ENCODE measurements at regions not wholly inside any gene's neighbourhood (a gene's known extent, or its start where the extent isn't known, plus 50 kb on each side); places are given as distances from the start of the nearest gene placed in this dataset.
"Not testable (repeated sequence)": the region's sequence is repeated elsewhere in the genome, so short reads cannot be mapped to it uniquely, and the experiment has no call there.

- WGBS, result 63% methylated on average over 11 of the region's 11 CpGs
- no peaks in the 10 kb centered on the region for H3K9me3 ChIP-seq (ENCODE audit: control insufficient read depth in 4 of 4, low read length in 3 of 4)
- no peak overlapping the region for H3K27ac ChIP-seq (ENCODE audit: low read depth in 1 of 2, low read length in 2 of 2)
- H3K36me3 ChIP-seq (ENCODE audit: control insufficient read depth in 4 of 4, insufficient read depth in 3 of 4, low read depth in 1 of 4, low read length in 3 of 4), result no peaks in the 10 kb centered on the region
- H3K4me3 ChIP-seq (ENCODE audit: low read depth in 1 of 3, low read length in 3 of 3), result no peak overlapping the region
- no peaks in the 10 kb centered on the region for H3K27me3 ChIP-seq (ENCODE audit: control insufficient read depth in 4 of 4, insufficient read depth in 4 of 4, low read length in 3 of 4)
- no peaks in the 10 kb centered on the region for H3K4me1 ChIP-seq (ENCODE audit: control insufficient read depth in 4 of 4, insufficient read depth in 4 of 4, low read length in 3 of 4)
- no peak for TF ChIP-seq YY1 (IDR thresholded peaks at IDR 0.05)
- no peak for TF ChIP-seq TAF1 (conservative IDR thresholded peaks at IDR 0.05)
- peak; percentile 7 for TF ChIP-seq SP1 (IDR thresholded peaks at IDR 0.05)
- no peak for TF ChIP-seq RAD21 (IDR thresholded peaks at IDR 0.05)
- TF ChIP-seq FOXA2 (IDR thresholded peaks at IDR 0.05), result no peak
- peak; percentile 25 for TF ChIP-seq NR2F2 (IDR thresholded peaks at IDR 0.05)
- TF ChIP-seq CTCF (IDR thresholded peaks at IDR 0.05; ENCODE audit: low read depth, low read length, missing input control), result no peak
- peak; percentile 44 to 47 for TF ChIP-seq RXRA (IDR thresholded peaks at IDR 0.05)
- DNase-seq (ENCODE audit: low spot score), result no peak
- no peak overlapping the region for H3K9ac ChIP-seq (ENCODE audit: low read depth in 1 of 2, low read length in 2 of 2)
Observed at GRCh38 chr6:21753241-21754108, 159.9 kb downstream of the SOX4 start.

- no peaks in the 10 kb centered on the region for H3K9me3 ChIP-seq (ENCODE audit: control insufficient read depth in 4 of 4, low read length in 3 of 4)
Observed at GRCh38 chr6:21754891-21755290, 161.3 kb downstream of the SOX4 start.

DNA sequence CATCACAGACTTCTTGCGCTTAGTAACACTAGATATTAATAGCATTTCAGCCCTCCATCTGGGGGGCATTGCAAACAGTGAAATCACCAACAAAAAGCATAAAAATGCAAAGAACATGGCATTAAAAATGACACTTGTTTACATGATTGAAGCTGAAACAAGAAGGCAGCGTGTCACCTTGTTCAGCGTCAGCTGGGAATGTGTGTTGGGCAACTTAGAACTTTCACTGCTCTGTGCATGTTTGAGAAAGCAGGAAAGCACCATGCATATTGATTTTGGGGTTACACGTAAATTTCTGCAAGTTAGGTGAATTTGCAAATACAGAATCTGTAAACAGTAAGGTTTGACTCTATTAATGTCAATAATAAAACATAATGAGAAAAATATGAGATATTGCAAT is 162.9 kb downstream of the SOX4 start:
- no peak overlapping the region for H3K27ac ChIP-seq (ENCODE audit: low read depth in 1 of 2, low read length in 2 of 2)
- no peaks in the 10 kb centered on the region for H3K9me3 ChIP-seq (ENCODE audit: control insufficient read depth in 4 of 4, low read length in 3 of 4)
- WGBS, result 48% methylated on average over 4 of the region's 4 CpGs
- no peaks in the 10 kb centered on the region for H3K36me3 ChIP-seq (ENCODE audit: control insufficient read depth in 4 of 4, insufficient read depth in 3 of 4, low read depth in 1 of 4, low read length in 3 of 4)
- no peak overlapping the region for H3K4me3 ChIP-seq (ENCODE audit: low read depth in 1 of 3, low read length in 3 of 3)
- no peak for DNase-seq (ENCODE audit: low spot score)
- H3K4me1 ChIP-seq (ENCODE audit: control insufficient read depth in 4 of 4, insufficient read depth in 4 of 4, low read length in 3 of 4), result no peaks in the 10 kb centered on the region
- H3K27me3 ChIP-seq (ENCODE audit: control insufficient read depth in 4 of 4, insufficient read depth in 4 of 4, low read length in 3 of 4), result no peaks in the 10 kb centered on the region
- peak in 1 of 2 donors; percentile 13 for TF ChIP-seq RXRA (IDR thresholded peaks at IDR 0.05)
- no peak for TF ChIP-seq FOXA1 (IDR thresholded peaks at IDR 0.05)
- no peak overlapping the region for H3K9ac ChIP-seq (ENCODE audit: low read depth in 1 of 2, low read length in 2 of 2)

More at GRCh38 chr6:21754891-21755290, 161.3 kb downstream of the SOX4 start:
- no peak overlapping the region for H3K9ac ChIP-seq (ENCODE audit: low read depth in 1 of 2, low read length in 2 of 2)
- H3K4me1 ChIP-seq (ENCODE audit: control insufficient read depth in 4 of 4, insufficient read depth in 4 of 4, low read length in 3 of 4), result no peaks in the 10 kb centered on the region
- no peak overlapping the region for H3K27ac ChIP-seq (ENCODE audit: low read depth in 1 of 2, low read length in 2 of 2)
- no peak for TF ChIP-seq HNF4A (conservative IDR thresholded peaks at IDR 0.05)
- TF ChIP-seq CTCF (IDR thresholded peaks at IDR 0.05; ENCODE audit: low read depth, low read length, missing input control), result no peak
- no peak for DNase-seq (ENCODE audit: low spot score)
- no peaks in the 10 kb centered on the region for H3K27me3 ChIP-seq (ENCODE audit: control insufficient read depth in 4 of 4, insufficient read depth in 4 of 4, low read length in 3 of 4)
- 75% methylated on average over 5 of the region's 5 CpGs for WGBS
- no peaks in the 10 kb centered on the region for H3K36me3 ChIP-seq (ENCODE audit: control insufficient read depth in 4 of 4, insufficient read depth in 3 of 4, low read depth in 1 of 4, low read length in 3 of 4)
- H3K4me3 ChIP-seq (ENCODE audit: low read depth in 1 of 3, low read length in 3 of 3), result no peak overlapping the region

DNA sequence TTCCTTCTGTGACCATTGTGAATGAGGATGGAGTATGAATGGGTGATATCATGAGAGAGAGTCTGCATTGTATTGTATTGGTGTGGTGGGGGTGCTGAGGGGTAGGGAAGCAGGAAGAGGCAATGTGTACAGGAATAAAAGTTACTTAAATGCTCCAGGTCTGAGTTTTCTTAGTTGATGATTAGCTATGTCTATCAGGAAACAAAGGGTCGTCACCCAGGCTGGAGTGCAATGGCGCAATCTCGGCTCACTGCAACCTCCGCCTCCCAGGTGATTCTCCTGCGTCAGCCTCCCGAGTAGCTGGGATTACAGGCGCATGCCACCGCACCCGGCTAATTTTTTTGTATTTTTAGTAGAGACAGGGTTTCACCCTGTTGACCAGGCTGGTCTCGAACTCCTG is 163.8 kb downstream of the SOX4 start:
- not testable (repeated sequence) for H3K9ac ChIP-seq (ENCODE audit: low read depth in 1 of 2, low read length in 2 of 2); H3K27ac ChIP-seq (ENCODE audit: low read depth in 1 of 2, low read length in 2 of 2); DNase-seq (ENCODE audit: low spot score); H3K4me3 ChIP-seq (ENCODE audit: low read depth in 1 of 3, low read length in 3 of 3); H3K9me3 ChIP-seq (ENCODE audit: control insufficient read depth in 4 of 4, low read length in 3 of 4); H3K27me3 ChIP-seq (ENCODE audit: control insufficient read depth in 4 of 4, insufficient read depth in 4 of 4, low read length in 3 of 4); H3K36me3 ChIP-seq (ENCODE audit: control insufficient read depth in 4 of 4, insufficient read depth in 3 of 4, low read depth in 1 of 4, low read length in 3 of 4); H3K4me1 ChIP-seq (ENCODE audit: control insufficient read depth in 4 of 4, insufficient read depth in 4 of 4, low read length in 3 of 4)
- WGBS, result 81% methylated on average over 10 of the region's 10 CpGs
